SW 1271 (cell line): ENCODE measurements at regions not wholly inside any gene's neighbourhood (a gene's known extent, or its start where the extent isn't known, plus 50 kb on each side); places are given as distances from the start of the nearest gene placed in this dataset.
"Not testable (repeated sequence)": the region's sequence is repeated elsewhere in the genome, so short reads cannot be mapped to it uniquely, and the experiment has no call there.

Experiments used
- DNase-seq, 2 experiments: peaks; one replicate each; lab custom pipeline; 2025; lab: John Stamatoyannopoulos, UW

DNA sequence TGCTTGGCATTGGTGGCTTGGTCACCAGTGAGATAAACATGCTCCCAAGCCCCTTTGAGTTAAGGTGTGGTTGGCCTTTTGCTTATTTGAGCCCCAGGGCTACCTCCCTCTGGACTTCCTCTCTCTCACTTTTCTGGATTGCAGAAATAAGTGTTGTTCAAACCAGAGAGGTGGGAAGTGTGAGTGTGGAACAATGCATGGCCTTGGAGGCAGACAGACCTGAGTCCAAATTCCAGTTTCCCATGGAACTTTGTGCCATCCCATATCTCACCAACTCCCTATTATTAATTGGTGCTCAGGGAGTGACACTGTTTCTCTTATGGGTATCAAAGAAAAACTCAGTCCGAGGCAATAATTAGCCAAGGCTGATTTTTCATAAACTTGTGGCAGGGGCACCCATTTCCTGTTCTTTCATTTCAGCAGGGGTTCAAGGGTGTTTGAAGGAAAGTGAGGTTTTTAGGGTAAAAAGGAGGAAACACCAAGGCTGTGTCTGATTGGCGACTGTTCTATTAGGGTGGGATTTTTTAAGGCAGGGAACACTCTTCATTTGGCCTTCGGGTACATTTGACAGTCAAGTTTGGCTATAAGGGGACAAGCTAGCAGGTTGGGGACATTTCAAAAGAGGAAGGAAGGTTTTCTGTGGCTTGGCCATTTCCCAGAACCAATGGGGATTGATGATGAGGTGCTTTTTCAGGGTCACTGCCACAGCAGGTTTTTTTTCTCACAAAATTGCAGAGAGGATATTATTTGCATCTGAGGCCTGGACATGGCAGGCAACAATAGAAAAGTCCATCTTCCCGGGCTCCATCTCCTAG lies 148.8 kb upstream of the NPY start:
- no peak for DNase-seq

DNA sequence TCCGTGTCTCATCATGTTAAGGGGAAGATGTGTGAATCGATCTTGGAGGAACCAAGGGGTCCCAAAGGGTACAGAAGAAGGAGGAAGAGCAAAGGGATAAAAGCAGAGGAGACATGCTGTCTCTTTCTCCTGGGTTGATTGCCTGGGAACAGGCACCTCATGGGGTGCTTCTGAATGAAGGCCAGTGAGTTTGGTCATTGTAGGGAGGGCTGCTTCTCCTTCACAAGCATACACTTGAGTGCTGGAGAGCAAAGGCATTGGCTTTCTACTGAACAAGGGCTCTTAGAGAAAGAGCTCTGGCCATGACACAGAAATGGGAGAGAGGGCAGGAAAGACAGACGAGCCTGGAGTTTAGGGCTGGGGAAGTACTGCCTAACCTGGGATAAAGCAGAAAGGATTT lies 146.7 kb upstream of the NPY start:
- DNase-seq: no peak

DNA sequence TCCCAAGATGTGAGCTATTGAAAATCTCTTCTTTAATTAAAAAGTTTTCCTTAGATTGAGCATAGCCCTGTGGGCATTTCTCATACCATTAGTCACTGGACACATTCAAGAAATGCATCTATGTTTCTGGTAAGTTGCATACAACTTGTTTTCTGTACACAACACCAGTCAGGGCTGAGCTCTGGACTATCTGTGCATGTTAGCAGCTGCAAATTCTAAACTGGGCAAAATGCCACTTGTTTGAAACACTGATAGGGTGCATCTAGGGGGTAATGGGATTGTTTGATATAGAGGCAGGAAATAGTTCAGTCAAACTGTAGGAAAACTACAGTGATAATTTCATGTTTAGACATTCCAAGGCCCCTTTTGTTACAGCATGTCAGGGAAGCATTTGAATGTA lies 145.6 kb upstream of the NPY start:
- no peak for DNase-seq

DNA sequence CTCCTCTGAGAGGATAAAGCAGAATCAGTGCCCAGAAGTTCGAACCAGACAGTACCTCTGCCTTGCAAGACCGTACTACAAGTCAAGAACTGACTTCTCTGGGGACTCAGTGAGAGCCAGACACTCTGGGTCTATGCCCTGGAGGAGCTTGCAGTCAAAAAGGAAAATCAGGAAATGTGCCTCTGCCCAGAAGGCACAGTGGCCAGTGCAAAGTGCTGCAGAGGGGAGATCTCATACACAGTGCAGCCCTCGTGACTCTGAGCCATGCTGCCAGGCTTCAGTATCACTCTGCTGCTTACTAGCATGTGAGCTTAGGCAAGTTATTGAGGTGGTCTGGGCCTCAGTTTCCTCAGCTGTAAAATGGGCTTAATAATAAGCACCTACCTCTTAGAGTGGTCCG lies 144.0 kb upstream of the NPY start:
- no peak for DNase-seq

DNA sequence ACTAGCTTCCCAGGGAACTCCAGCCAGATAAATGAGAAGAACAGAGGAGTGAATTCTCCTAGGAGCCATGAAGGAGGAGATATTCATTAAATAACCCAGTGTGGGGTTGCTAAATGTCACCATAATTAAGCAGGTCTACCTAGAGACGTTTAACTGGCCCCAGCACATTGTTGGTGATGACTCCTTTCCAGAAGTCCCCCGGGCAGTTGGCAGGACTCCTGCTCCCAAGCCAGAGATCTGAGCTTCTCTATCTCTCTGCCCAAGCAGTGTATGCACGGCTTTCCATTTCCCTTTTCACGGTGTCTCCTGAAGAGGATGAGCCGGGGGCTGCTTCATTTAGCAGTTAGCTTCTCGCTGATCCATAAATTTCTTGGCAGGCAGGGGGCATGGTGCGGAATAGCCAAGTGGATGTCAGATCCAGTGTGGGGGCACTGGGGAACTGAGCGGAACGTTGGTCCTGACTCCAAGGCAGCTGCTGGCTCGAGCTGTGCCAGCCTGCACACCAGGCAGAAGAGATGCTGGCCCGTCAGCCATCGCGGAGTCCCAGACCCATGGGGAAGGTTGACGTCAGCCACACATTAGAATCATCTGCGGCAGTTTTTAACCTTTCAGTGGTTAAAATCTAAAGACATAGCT lies 142.0 kb upstream of the NPY start:
- DNase-seq: no peak

DNA sequence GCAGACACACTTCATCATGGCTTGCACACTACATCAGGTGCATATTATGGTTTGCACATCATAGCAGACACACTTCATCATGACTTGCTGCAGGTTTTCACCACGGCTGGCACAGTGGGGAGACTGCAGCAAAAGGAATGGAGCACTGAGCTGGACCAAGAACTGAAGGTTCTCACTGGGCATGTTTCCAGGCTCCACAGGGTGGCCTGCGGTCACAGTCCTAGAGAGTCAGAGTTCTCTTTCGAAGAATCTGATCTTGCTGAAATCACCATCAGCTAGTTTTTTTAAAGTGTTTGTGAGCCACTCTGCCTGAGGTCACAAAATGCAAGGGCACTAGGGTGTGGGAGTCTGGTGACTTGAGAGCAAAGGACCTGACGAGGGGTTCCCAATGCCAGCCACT lies 140.4 kb upstream of the NPY start:
- no peak for DNase-seq

DNA sequence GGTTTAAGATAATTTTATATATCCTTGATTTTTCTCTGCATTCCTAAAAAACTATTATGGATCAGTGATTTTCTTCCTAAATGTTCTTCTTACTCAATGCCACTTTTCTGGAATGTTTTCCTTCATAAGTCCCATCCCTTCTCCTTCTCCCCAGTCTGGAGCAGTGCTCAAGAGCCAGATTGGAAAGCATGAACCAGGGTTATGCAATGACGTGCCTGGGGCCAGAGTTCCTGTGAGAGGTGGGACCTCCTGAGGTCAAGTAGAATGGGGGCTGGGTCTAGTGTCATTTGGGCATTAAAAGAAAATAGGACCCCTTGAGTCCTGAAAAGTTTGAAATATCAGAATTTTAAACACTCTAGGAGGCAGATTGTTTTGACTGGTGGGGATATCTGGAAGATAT lies 132.0 kb upstream of the NPY start:
- no peak for DNase-seq

DNA sequence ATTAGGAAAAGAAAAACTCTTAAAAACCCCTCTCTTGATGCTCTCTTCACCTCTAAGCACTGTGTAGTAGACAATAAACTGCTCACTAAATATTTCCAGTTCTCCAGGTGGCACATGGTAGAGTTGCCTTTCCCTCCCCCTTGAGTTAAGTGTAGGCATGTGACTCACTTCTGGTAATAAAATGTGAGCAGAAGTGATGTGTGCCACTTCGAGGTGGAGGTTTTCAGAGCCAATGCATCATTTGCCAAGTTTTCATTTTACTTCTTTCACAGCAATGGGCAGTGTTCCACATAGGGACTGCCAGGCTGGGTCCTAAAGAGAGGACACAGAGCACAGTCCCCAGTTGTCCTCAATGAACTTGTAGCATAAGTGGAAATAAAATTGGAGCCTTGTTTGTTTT lies 131.6 kb upstream of the NPY start:
- no peak for DNase-seq

DNA sequence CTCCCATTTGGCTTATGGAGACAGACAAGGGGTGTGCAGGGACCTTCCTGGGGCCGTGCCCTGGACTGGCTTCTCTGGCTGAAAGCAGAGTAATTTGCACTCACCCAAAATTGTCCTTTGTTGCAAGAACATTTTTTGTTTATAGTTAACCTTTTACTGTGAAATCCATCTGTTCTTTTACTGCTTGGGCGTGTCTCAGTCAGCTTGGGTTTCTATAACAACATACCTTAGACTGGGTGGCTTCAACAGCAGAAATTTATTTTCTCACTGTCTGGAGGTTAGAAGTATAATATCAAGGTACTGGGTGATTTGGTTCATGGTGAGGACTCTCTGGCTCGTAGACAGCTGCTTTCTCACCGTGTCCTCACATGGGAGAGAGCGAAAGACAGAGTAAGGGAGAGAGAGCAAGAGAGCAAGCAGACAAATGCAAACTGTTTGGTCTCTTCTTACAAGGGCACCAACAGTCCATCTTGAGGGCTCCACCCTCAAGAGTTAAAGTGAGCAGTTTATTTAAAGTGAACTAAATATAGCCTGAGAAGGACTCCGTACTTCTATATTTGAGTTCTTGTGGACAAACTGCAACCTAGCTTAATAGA lies 131.0 kb upstream of the NPY start:
- no peak for DNase-seq

DNA sequence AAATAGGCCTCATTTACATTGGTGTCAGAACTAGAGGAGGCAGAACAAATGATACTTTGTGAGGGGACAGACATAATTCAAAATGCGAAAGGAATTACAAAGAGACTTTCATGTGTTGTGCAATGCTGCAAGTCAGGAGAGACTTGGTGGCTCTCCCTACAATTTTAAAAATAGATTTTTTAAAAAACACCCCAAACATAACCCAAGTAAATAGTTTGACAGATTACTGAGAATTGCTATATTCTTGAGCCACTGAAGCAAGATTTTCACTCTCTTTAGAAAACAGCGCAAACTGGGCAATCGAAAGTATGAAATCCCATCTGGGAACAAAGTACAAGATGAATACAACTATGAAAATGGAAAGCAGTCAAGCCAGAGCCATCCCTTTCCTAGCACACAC lies 126.3 kb upstream of the NPY start:
- no peak for DNase-seq

DNA sequence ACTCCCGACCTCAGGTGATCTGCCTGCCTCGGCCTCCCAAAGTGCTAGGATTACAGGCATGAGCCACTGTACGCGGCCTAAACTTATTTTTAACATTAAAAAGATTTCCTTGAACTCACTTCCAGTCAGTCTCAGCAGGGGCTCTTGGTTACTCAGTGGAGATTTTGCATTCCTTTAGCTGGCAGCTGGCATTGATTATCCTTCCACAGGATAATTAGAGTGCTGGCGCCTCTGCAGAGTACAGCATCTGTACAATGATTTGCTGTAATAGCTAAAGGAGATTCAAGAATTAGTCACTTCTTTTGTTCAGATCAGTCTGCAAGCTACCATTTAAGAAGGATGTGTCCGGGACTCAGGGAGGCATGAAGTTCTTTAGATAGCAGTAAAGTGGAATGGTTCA lies 125.0 kb upstream of the NPY start:
- no peak for DNase-seq

DNA sequence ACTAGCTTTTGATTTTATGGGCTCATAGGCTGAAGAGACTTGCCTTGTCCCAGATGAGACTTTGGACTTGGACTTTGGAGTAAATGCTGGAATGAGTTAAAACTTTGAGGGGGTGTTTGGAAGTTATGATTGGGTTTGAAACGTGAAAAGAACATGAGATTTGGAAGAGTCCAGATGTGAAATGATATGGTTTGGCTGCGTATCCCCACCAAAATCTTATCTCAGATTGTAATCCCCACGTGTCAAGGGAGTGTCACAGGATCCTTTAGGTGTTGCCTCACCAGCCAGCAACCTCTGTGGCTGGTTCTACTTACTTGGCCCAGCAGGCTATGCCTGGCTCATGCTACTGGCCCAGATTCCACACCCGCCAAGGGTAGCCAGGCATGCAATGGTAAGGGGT lies 119.6 kb upstream of the NPY start:
- DNase-seq: no peak

DNA sequence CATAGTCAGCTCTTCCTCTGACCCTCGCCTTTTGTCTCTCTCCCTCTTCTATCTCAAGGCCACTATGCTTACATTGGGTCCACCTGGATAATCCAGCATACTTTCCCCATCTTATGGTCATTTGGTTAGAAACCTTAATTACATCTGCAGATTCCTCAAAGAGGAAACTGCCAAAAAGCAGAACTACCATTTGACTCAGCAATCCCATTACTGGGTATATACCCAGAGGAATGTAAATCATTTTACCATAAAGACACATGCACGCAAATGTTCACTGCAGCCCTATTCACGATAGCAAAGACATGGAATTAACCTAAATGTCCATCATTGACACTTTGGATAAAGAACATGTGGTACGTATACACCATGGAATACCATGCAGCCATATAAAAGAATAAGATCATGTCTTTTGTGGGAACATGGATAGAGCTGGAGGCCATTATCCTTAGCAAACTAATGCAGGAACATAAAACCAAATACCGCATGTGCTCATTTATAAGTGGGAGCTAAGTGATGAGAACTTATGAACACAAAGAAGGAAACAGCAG lies 114.8 kb upstream of the NPY start:
- DNase-seq: no peak

DNA sequence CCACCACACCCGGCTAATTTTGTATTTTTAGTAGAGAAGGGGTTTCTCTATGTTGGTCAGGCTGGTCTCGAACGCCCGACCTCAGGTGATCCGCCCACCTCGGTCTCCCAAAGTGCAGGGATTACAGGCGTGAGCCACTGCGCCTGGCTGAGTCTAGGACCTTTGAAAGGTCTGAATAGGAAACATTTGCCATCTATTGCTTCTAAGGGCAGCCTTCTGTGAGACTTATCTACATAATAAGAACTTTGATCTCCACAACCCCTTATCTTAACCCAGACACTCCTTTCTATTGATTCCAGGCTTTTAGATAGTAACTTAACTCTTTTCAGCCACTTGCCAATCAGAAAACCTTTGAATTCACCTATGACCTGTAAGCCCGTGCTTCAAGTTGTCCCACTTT lies 112.0 kb upstream of the NPY start:
- not testable (repeated sequence) for DNase-seq

DNA sequence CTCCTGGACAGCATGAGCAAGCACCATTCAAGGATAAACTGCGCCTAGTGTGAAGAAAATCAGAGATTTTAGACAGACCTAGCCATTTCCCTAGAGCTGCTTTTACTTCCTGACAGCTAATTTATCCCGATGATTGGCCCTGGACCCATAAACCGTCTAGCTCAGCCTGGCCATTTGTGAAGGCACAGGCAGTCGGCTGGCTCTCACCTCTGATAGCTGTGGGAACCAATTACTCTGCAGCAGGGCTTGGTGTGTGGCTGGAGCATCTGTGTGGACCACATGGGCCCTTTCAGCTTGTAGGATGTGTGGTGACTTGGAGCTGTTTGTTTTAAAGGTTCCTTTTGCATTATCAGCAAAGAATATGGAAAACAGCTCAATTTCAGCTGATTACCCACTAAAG lies 111.1 kb upstream of the NPY start:
- DNase-seq: no peak

DNA sequence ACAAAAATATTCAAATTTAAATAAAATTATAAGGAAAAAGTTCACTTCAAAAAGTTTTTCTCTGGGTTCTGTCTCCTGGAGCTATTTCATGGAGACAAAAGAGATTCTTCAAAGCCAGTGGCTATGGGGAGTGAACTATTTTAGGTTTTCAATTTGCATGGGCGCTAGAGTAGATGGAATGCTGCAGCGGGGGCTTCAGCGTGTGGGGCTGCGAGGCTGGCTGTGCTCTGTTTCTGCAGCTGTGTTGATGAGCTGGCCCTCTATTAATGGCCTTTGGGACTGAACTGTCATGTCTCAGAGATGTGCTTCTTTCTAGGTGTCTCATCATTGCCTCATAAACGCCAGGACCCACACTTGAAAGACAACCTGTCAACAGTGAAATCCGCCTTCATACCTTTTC lies 108.4 kb upstream of the NPY start:
- DNase-seq: no peak

DNA sequence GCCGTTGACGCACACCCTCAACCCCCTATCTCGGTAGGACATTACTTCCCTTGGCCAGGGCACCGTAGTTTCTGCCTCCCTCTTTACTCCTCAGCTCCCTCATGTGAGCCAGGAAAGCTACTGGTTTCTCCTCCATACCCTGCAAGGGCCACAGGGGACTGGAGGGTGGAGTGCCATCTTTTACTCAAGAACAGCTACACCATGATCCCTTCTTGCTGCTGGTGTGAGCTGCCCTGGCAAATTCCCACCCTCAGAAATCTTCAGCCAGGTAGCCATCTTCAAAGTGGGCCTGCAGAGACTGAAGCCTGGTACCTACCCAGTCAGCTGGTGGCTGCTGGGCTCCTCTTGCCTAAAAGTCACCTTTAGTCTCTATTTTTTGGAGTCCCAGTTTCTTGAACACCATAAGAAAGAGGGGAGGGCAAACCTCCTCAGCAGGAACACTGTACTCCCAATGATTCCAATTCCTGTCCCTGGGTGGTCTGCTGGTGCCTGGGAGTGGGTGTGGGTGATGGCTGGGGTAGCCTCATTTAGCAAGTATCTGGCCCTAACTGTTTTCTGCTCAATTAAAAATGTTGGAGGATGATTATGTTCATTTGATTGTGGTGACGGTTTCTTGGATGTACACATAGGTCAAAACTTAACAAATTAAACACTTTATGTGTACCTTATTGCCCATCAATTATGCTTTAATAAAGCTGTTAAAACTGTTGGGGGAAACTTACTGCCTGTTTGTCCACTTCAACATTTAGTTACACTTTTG lies 105.0 kb upstream of the NPY start:
- no peak for DNase-seq

DNA sequence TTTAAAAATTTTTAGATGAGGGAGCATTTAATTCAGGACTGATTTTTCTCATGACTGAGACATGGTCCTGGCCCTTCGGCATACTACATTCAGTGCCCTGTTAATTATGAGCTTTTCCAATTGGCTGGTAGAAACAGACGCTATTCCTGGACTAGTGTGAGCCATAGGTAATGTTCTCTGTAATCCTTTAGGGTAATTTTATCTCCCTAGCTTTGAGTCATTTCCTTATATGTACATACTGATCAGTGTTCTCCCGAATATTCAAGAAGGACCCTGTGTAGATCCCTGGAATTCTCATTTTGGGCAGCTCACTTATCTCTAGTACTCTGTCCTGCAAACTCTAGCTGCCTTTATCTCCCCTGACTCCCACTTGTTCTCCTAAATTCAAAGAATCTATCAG lies 92.6 kb upstream of the NPY start:
- DNase-seq: no peak

DNA sequence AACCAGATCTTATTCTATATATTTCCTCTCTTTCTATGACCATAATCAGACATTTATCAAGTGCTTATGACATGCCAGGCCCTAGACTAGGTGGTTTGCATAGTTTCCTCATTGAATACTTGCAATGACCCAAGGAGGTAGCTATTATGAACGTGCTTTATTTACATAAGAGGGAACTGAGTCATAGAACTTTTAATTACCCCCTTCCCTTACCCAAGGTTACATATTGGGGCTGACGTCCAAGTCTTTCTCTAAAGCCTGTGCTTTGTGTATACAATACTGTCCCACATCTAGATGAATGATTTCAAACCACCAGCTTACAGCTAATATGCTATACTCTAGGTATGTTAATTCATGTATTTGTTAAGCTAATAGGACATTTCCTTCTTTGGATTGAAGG lies 91.9 kb upstream of the NPY start:
- DNase-seq: no peak

DNA sequence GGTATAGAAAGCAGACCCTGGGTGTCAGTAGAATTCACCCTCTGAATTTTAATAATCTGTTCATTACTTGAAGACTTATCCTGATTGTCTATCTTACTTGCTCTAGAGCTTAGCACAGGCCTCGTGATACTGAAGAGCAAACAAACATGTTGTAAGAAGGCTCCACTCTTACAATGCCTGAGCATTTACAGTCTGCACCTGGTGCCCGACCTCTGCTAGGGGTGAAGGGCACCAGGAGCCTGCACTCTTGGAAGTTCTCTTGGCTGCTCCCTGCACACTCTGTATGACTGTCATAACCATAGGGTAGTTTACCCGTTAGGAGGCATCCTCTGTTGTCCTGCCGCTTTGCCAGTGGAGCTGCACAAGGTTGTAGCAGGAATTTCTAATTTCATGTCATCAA lies 91.3 kb upstream of the NPY start:
- DNase-seq: no peak

DNA sequence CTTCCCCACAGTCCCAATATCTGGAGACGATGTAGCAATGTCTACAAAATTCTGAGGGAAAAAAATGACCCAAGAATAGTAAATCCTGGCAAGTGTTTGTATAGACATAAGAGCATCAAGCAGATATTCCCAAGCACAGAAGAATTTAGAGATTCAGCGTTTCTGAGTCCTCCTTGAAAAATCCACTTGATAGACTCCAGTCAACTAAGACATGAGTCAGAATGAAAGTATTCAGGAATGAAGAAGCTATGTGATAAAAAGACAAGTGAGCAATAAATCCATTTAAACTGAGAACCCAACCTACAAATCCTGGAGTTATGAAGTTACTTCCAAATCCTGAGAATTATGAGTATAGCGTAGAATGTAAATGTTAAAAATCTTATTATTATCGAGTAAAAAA lies 86.1 kb upstream of the NPY start:
- no peak for DNase-seq

DNA sequence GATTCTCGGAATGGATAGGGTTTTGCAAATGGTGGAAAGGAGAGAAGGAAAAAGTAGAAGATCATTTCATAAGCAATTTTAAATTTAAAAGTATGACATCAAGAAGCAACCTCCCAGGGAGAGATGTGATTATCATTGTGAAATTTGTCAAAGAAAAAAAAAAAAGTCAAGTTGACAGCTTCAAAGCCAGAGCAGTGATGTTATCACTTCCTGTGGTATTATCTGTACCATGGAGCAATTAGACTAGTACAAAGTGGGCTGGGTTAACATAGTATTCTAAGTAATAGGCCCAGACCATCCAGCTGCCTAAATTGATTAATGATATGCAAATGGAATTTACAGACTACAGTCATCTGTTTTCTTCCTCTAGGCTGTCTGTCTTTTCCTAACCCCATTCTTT lies 84.0 kb upstream of the NPY start:
- no peak for DNase-seq
